AG04450 (cell line): ENCODE measurements at regions not wholly inside any gene's neighbourhood (a gene's known extent, or its start where the extent isn't known, plus 50 kb on each side); places are given as distances from the start of the nearest gene placed in this dataset.

Experiments
- CTCF ChIA-PET: fragments of 300-600, 350-600 bp; formaldehyde crosslinking; extraction: SDS; loops from one replicate; lab custom pipeline; 2022; ENCODE audit warnings: antibody characterized with exemption, inconsistent platforms; lab: Charles Lee
- POLR2A ChIA-PET: fragments of 350-600 bp; formaldehyde crosslinking; extraction: SDS; loops from one replicate; lab custom pipeline; 2021; ENCODE audit warnings: antibody characterized with exemption, inconsistent platforms; lab: Yijun Ruan, JAX
- DNase-seq: peaks from one replicate; pipeline ENCODE4 v3.0.0-alpha.2; 2011; ENCODE audit warnings: low read depth, low spot score
- H3K27ac ChIP-seq: one replicate; pipeline ENCODE4 v1.5.1; 2012; ENCODE audit warnings: low read depth, low read length, control low read depth
- H3K27me3 ChIP-seq: one replicate; pipeline ENCODE4 v1.6.0; 2012; ENCODE audit warnings: low read length; ENCODE audit not compliant: control insufficient read depth, insufficient read depth
- H3K4me3 ChIP-seq: 2 replicates; pipeline ENCODE4 v1.5.1; 2011; ENCODE audit warnings: mild to moderate bottlenecking, low read depth, low read length, control low read depth
- H3K9me3 ChIP-seq: 2 replicates; pipeline ENCODE4 v1.5.1; 2012; ENCODE audit warnings: low read length; ENCODE audit not compliant: control insufficient read depth, insufficient read depth
- CTCF ChIP-seq: IDR thresholded peaks from 2 replicates; pipeline ENCODE4 v1.5.1; 2011; ENCODE audit warnings: low read depth, low read length, control low read depth, inconsistent platforms

GRCh38 chr6:78810146-78810545, 57.2 kb upstream of the IRAK1BP1 start:
- ChIA-PET CTCF (interaction anchor here (0.8 to 2.3 kb wide), 10 partner anchors 136 to 1347 kb away, joined by 3 to 19 read pairs (median 4); partner anchors contain the start of gene HTR1B), POLR2A (no interaction called here)
- peak; percentile 79 for TF ChIP-seq CTCF

GRCh38 chr6:78810698-78811097, 56.7 kb upstream of the IRAK1BP1 start:
- CTCF ChIA-PET = interaction anchor here (0.8 to 2.3 kb wide), 11 partner anchors 25 to 1347 kb away, joined by 3 to 19 read pairs (median 4); partner anchors contain the start of gene HTR1B
- POLR2A ChIA-PET = no interaction called here
- H3K4me3 ChIP-seq = no peak overlapping the region
- no peak overlapping the region for H3K27ac ChIP-seq
- no peak for DNase-seq
- no peaks in the 10 kb centered on the region for H3K27me3 ChIP-seq
- H3K9me3 ChIP-seq = no peaks in the 10 kb centered on the region
- no peak for TF ChIP-seq CTCF

More at GRCh38 chr6:78810146-78810545, 57.2 kb upstream of the IRAK1BP1 start:
- Histone ChIP-seq H3K9me3 (no peaks in the 10 kb centered on the region), H3K27ac (no peak overlapping the region), H3K4me3 (no peak overlapping the region), H3K27me3 (no peaks in the 10 kb centered on the region)
- peak; percentile 4 for DNase-seq
